ENCODE measurements at regions not wholly inside any gene's neighbourhood (a gene's known extent, or its start where the extent isn't known, plus 50 kb on each side); places are given as distances from the start of the nearest gene placed in this dataset.

- no peaks in the 10 kb centered on the region for H3K9me3 Mint-ChIP-seq
- intact Hi-C loops (cut with micrococcal nuclease), result no loop called here
- no peaks in the 10 kb centered on the region for H3K27me3 Mint-ChIP-seq
- no peak overlapping the region for H3K27ac Mint-ChIP-seq
- H3K36me3 Mint-ChIP-seq (ENCODE audit: low read depth), result no peaks in the 10 kb centered on the region
- no peaks in the 10 kb centered on the region for H3K4me1 Mint-ChIP-seq (ENCODE audit: low read depth)
- H3K4me3 Mint-ChIP-seq, result no peak overlapping the region
Measured at GRCh38 chr18:41128545-41128944, 826.5 kb upstream of the PIK3C3 start.

GRCh38 chr18:41128126-41128525 lies 826.9 kb upstream of the PIK3C3 start:
- Mint-ChIP-seq H3K36me3 (ENCODE audit: low read depth) (no peaks in the 10 kb centered on the region), H3K27ac (no peak overlapping the region), H3K27me3 (no peaks in the 10 kb centered on the region), H3K9me3 (no peaks in the 10 kb centered on the region), H3K4me1 (ENCODE audit: low read depth) (no peaks in the 10 kb centered on the region), H3K4me3 (no peak overlapping the region)
- intact Hi-C loops (cut with micrococcal nuclease), result no loop called here

- Mint-ChIP-seq H3K27ac (no peak overlapping the region), H3K4me1 (ENCODE audit: low read depth) (no peaks in the 10 kb centered on the region), H3K36me3 (ENCODE audit: low read depth) (no peaks in the 10 kb centered on the region), H3K4me3 (no peak overlapping the region), H3K9me3 (no peaks in the 10 kb centered on the region), H3K27me3 (no peaks in the 10 kb centered on the region)
- intact Hi-C loops (cut with micrococcal nuclease), result no loop called here
Measured at GRCh38 chr18:41126541-41127235, 828.3 kb upstream of the PIK3C3 start.

- no peaks in the 10 kb centered on the region for H3K27me3 Mint-ChIP-seq
- no peaks in the 10 kb centered on the region for H3K4me1 Mint-ChIP-seq (ENCODE audit: low read depth)
- no peaks in the 10 kb centered on the region for H3K9me3 Mint-ChIP-seq
- H3K4me3 Mint-ChIP-seq, result no peak overlapping the region
- H3K36me3 Mint-ChIP-seq (ENCODE audit: low read depth), result no peaks in the 10 kb centered on the region
- H3K27ac Mint-ChIP-seq, result no peak overlapping the region
- intact Hi-C loops (cut with micrococcal nuclease), result no loop called here
Measured at GRCh38 chr18:41121116-41121826, 833.8 kb upstream of the PIK3C3 start.

GRCh38 chr18:41119031-41119430 lies 836.0 kb upstream of the PIK3C3 start:
- H3K27me3 Mint-ChIP-seq, result no peaks in the 10 kb centered on the region
- H3K4me3 Mint-ChIP-seq, result no peak overlapping the region
- no peak overlapping the region for H3K27ac Mint-ChIP-seq
- intact Hi-C loops (cut with micrococcal nuclease), result no loop called here
- H3K4me1 Mint-ChIP-seq (ENCODE audit: low read depth), result no peaks in the 10 kb centered on the region
- no peaks in the 10 kb centered on the region for H3K9me3 Mint-ChIP-seq
- no peaks in the 10 kb centered on the region for H3K36me3 Mint-ChIP-seq (ENCODE audit: low read depth)

GRCh38 chr18:41113885-41114482 lies 841.0 kb upstream of the PIK3C3 start:
- Mint-ChIP-seq H3K9me3 (peaks cover 25% of the 10 kb centered on the region), H3K27ac (no peak overlapping the region), H3K27me3 (no peaks in the 10 kb centered on the region), H3K36me3 (ENCODE audit: low read depth) (no peaks in the 10 kb centered on the region), H3K4me1 (ENCODE audit: low read depth) (no peaks in the 10 kb centered on the region), H3K4me3 (no peak overlapping the region)
- intact Hi-C loops (cut with micrococcal nuclease), result no loop called here

GRCh38 chr18:41099451-41099850 lies 855.6 kb upstream of the PIK3C3 start:
- intact Hi-C loops (cut with micrococcal nuclease), result no loop called here
- Mint-ChIP-seq H3K27me3 (no peaks in the 10 kb centered on the region), H3K4me3 (no peak overlapping the region), H3K36me3 (ENCODE audit: low read depth) (no peaks in the 10 kb centered on the region), H3K27ac (no peak overlapping the region), H3K4me1 (ENCODE audit: low read depth) (no peaks in the 10 kb centered on the region), H3K9me3 (peaks cover 9% of the 10 kb centered on the region)

- Mint-ChIP-seq H3K36me3 (ENCODE audit: low read depth) (no peaks in the 10 kb centered on the region), H3K9me3 (peaks cover 9% of the 10 kb centered on the region), H3K4me1 (ENCODE audit: low read depth) (no peaks in the 10 kb centered on the region), H3K27me3 (no peaks in the 10 kb centered on the region), H3K4me3 (no peak overlapping the region), H3K27ac (no peak overlapping the region)
- intact Hi-C loops (cut with micrococcal nuclease), result no loop called here
Measured at GRCh38 chr18:41096504-41096903, 858.5 kb upstream of the PIK3C3 start.

GRCh38 chr18:41077076-41077475 lies 878.0 kb upstream of the PIK3C3 start:
- H3K27ac Mint-ChIP-seq, result no peak overlapping the region
- H3K36me3 Mint-ChIP-seq (ENCODE audit: low read depth), result no peaks in the 10 kb centered on the region
- H3K27me3 Mint-ChIP-seq, result no peaks in the 10 kb centered on the region
- H3K9me3 Mint-ChIP-seq, result no peaks in the 10 kb centered on the region
- no peaks in the 10 kb centered on the region for H3K4me1 Mint-ChIP-seq (ENCODE audit: low read depth)
- H3K4me3 Mint-ChIP-seq, result no peak overlapping the region
- intact Hi-C loops (cut with micrococcal nuclease), result no loop called here

GRCh38 chr18:41075212-41075611 lies 879.8 kb upstream of the PIK3C3 start:
- no peak overlapping the region for H3K27ac Mint-ChIP-seq
- H3K4me3 Mint-ChIP-seq, result no peak overlapping the region
- no peaks in the 10 kb centered on the region for H3K36me3 Mint-ChIP-seq (ENCODE audit: low read depth)
- intact Hi-C loops (cut with micrococcal nuclease), result no loop called here
- H3K4me1 Mint-ChIP-seq (ENCODE audit: low read depth), result no peaks in the 10 kb centered on the region
- H3K9me3 Mint-ChIP-seq, result no peaks in the 10 kb centered on the region
- no peaks in the 10 kb centered on the region for H3K27me3 Mint-ChIP-seq

- intact Hi-C loops (cut with micrococcal nuclease), result no loop called here
- Mint-ChIP-seq H3K4me3 (no peak overlapping the region), H3K9me3 (no peaks in the 10 kb centered on the region), H3K4me1 (ENCODE audit: low read depth) (no peaks in the 10 kb centered on the region), H3K27ac (no peak overlapping the region), H3K36me3 (ENCODE audit: low read depth) (no peaks in the 10 kb centered on the region), H3K27me3 (no peaks in the 10 kb centered on the region)
Measured at GRCh38 chr18:41073372-41073954, 881.6 kb upstream of the PIK3C3 start.

- Mint-ChIP-seq H3K4me1 (ENCODE audit: low read depth) (no peaks in the 10 kb centered on the region), H3K9me3 (no peaks in the 10 kb centered on the region), H3K27ac (no peak overlapping the region), H3K4me3 (no peak overlapping the region), H3K36me3 (ENCODE audit: low read depth) (no peaks in the 10 kb centered on the region), H3K27me3 (no peaks in the 10 kb centered on the region)
- intact Hi-C loops (cut with micrococcal nuclease), result no loop called here
Measured at GRCh38 chr18:41072946-41073345, 882.1 kb upstream of the PIK3C3 start.

- intact Hi-C loops (cut with micrococcal nuclease), result no loop called here
- Mint-ChIP-seq H3K27me3 (no peaks in the 10 kb centered on the region), H3K36me3 (ENCODE audit: low read depth) (no peaks in the 10 kb centered on the region), H3K4me1 (ENCODE audit: low read depth) (no peaks in the 10 kb centered on the region), H3K27ac (no peak overlapping the region), H3K4me3 (no peak overlapping the region), H3K9me3 (no peaks in the 10 kb centered on the region)
Measured at GRCh38 chr18:41071826-41072225, 883.2 kb upstream of the PIK3C3 start.

- Mint-ChIP-seq H3K9me3 (no peaks in the 10 kb centered on the region), H3K27me3 (no peaks in the 10 kb centered on the region), H3K36me3 (ENCODE audit: low read depth) (no peaks in the 10 kb centered on the region), H3K4me1 (ENCODE audit: low read depth) (no peaks in the 10 kb centered on the region), H3K27ac (no peak overlapping the region), H3K4me3 (no peak overlapping the region)
- intact Hi-C loops (cut with micrococcal nuclease), result no loop called here
Measured at GRCh38 chr18:41069167-41069566, 885.9 kb upstream of the PIK3C3 start.

Measured in dendritic cell treated with granulocyte-macrophage colony-stimulating factor and Interleukin-4, amounts not matched to agents 40 ng/mL and 50 ng/mL, for 4 days (primary cell).